Epithelial cell of esophagus (primary cell): ENCODE measurements at regions not wholly inside any gene's neighbourhood (a gene's known extent, or its start where the extent isn't known, plus 50 kb on each side); places are given as distances from the start of the nearest gene placed in this dataset.
A peak's percentile ranks its signal among the peaks of the same experiment; 100 is the strongest.

Experiments used
- DNase-seq: peaks from one replicate; pipeline ENCODE4 v3.0.0; 2010; ENCODE audit warnings: low read depth
- H3K4me3 ChIP-seq: 2 replicates; pipeline ENCODE4 v1.5.1; 2011; ENCODE audit warnings: mild to moderate bottlenecking, low read length, control low read depth
- TF ChIP-seq, protein P1 (sequence below): IDR thresholded peaks from 2 replicates; pipeline ENCODE4 v1.5.1; 2011; ENCODE audit warnings: low read depth, mild to moderate bottlenecking, low read length, control low read depth, inconsistent platforms; ENCODE audit not compliant: insufficient read depth; ENCODE audit errors: missing control alignments

DNA sequence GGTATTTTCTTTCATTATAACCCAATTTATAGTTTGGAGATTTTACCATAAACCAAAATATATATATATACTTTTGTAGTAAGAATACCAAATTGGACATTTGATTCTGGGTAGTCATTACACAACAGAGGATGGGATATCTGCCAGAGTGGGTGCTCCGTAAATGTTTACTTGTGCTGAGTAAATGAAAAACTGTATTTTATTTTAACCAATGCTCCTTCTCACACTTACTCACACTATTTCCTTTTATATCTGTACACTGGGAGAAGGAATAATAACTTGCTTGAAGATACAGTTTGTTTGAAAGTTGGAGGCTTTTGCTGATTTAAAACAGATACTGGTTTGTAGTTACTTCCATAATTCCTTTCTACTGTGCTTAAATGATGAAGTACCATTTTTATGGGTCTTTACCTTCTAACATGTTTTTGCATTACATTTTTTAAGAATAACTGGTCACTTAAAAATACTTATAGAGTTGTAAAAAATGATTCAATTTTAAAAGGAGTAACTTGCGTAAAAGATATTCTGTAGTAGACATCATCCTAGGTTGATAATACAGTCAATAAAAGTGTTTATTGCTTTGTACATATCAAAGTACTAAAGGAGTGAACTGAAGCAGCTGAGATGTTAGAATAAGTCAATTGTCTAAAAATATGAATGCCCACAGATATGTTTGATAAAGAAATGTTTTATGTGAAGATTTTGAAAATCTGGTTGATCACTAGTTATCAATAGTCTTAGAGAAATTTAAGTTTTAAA, 411.7 kb downstream of the UTRN start:
- TF ChIP-seq, protein P1, sequence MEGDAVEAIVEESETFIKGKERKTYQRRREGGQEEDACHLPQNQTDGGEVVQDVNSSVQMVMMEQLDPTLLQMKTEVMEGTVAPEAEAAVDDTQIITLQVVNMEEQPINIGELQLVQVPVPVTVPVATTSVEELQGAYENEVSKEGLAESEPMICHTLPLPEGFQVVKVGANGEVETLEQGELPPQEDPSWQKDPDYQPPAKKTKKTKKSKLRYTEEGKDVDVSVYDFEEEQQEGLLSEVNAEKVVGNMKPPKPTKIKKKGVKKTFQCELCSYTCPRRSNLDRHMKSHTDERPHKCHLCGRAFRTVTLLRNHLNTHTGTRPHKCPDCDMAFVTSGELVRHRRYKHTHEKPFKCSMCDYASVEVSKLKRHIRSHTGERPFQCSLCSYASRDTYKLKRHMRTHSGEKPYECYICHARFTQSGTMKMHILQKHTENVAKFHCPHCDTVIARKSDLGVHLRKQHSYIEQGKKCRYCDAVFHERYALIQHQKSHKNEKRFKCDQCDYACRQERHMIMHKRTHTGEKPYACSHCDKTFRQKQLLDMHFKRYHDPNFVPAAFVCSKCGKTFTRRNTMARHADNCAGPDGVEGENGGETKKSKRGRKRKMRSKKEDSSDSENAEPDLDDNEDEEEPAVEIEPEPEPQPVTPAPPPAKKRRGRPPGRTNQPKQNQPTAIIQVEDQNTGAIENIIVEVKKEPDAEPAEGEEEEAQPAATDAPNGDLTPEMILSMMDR, result no peak
- no peak for DNase-seq
- no peak overlapping the region for H3K4me3 ChIP-seq

DNA sequence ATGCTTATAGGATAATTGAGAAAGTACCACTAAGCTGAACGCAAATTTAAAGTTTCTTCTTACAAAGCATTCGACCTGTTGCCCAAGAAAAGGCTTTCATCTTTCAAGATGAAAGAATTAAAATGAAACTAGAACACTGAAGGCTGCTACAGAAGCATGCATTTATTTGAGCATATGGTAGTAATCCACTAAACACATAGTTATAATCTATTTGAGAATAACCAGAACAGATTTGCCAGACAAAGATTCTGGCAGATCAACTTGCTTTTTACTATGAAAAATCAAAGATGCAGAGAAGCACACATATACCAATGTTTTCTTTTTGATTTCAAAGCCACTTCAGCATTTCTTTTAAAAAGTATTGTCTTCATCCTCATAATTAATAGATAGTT, 412.2 kb downstream of the UTRN start:
- no peak overlapping the region for H3K4me3 ChIP-seq
- no peak for DNase-seq
- TF ChIP-seq, protein P1, result no peak

DNA sequence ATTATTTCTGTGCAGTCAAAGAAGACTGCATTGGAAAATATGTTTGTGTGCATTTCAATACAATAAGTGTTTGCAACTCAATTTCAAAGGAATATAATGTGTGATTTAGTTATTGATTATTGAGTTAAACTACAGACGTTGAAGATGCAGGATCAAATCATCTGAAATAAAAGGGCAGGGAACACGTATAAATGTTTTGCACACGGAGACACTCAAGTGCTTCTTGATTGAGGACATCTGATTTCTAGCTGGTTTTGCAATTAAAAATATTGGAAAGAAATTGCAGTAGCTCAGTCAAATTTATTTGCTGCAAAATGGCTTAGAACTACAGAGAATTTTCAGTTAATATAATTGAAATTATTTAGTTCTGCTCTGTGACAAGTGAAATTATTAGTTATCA, 412.7 kb downstream of the UTRN start:
- H3K4me3 ChIP-seq, result no peak overlapping the region
- DNase-seq, result no peak
- TF ChIP-seq, protein P1, result no peak

DNA sequence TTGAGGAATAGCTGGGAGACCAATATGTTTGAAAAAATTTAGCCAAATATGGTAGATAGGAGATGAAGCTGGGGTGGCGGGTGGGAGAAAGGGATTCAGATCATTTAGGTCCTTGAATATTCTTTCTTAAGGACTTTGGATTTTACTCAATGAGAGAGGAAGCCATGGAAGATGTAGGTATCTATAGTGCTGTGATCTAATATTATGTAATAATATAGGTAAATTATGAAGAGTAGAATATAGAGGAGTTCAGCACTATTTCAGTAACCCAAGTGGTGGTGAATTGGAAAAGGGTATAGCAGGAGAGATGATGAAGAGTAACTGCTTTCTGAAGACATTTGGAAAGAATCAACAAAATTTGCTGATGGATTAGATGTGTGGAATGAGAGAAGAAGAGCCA, 417.6 kb downstream of the UTRN start:
- no peak for DNase-seq
- TF ChIP-seq, protein P1, result no peak
- no peak overlapping the region for H3K4me3 ChIP-seq

DNA sequence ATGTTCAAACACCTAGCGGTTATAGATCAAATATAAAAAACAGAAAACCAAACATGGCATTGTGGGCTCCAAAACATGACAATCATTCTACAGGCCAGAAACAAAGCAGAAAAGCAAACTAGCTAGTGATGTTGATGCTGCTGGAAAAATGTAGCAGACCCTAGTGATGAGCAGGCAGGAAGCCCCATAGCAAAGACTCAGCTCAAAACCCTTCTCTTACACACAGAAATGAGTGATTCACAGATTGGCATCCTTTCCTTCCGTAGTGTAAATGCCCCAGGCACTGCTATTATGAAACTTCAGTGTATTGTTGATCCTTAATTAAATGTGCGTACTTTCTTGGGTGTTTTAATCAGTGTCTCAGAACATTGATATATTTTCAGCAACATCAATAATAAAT, 425.1 kb downstream of the UTRN start:
- TF ChIP-seq, protein P1, result no peak
- peak; percentile 95 for DNase-seq
- no peak overlapping the region for H3K4me3 ChIP-seq

DNA sequence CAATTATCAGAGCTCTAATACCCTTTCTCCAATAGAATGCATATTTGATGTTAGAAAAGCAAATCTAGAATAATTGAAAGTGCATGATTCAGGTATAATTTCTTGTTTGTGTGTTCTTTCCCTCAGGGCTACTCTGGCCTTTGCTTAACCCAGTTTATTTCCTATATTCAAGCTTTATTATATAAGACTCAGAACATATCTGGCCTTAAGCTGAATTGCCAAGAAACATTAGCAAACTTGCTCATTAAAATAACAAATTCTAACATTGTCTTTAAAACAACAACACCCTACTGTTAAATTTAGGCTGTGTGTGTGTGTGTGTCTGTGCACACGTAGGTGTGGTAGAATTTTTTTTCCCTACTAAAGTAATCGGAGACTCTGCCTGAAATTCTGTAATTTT, 426.5 kb downstream of the UTRN start:
- TF ChIP-seq, protein P1, result no peak
- no peak overlapping the region for H3K4me3 ChIP-seq
- DNase-seq, result no peak

DNA sequence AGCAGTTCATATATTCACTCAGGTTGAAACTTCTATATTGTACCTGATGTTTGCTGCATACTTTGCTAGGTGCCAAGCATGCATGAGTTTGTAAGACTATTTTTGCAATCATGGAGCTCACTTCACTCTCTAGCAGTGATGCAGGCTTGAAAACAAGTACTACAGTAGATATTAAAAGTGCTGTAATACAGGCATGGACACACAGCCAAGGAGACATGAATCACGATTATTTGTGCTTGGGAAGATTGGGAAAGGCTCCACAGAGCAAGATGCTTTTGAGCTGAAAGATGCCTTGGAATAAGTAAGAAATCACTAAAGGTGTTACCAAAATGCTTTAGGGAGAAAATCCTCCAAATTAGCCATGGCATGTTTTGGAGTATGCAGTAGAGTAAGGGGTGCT, 427.4 kb downstream of the UTRN start:
- TF ChIP-seq, protein P1, result no peak
- peak; percentile 45 for DNase-seq
- H3K4me3 ChIP-seq, result no peak overlapping the region
